ENCODE measurements at regions not wholly inside any gene's neighbourhood (a gene's known extent, or its start where the extent isn't known, plus 50 kb on each side); places are given as distances from the start of the nearest gene placed in this dataset.

DNA sequence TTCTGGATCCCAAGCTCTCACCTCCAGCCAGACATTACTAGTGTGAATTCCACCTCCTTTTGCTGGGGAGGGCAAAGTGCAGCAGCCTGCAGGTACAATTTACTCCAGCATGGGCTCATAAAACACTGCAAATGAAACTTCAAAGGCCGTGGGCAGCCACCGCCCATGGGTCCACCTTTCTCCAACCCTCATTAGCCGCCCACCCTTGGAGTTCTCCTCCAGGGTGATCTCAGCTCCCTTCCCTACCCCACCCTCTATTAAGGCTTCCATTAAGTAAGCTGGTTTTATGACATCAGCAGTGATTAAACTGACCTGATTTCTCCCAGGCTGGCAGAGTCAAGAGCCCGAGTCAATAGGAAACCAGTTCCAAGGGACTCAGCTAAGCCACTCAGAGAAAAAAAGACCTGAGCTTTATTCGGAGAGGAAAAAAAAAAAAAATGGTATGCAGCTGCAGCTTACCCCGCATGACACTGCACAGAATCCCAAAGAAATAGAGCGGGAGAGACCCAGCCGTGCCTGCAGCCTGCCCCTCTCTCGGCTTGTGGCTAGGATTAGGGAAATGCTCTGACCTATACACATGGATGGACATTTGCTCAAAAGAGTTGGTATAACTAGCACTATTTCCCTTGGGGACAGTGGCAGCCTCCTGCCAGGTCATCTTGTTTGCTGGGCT lies 319.6 kb downstream of the PTTG2 start:
- Histone ChIP-seq H2BK15ac (ENCODE audit: low read depth, low read length) (no peak overlapping the region), H2AK5ac (ENCODE audit: low read depth, low read length) (no peak overlapping the region), H3K14ac (replicated peaks; ENCODE audit: low read depth, low read length) (no peak overlapping the region), H3K56ac (ENCODE audit: extremely low read depth, insufficient read depth, low read length) (no peak overlapping the region), H3K23ac (ENCODE audit: low read depth, low read length) (no peak overlapping the region), H4K20me1 (ENCODE audit: insufficient read depth, low read length) (no peaks in the 10 kb centered on the region), H2AFZ (replicated peaks; ENCODE audit: low read length, poor library complexity) (no peak overlapping the region), H2BK5ac (ENCODE audit: low read depth, low read length, poor library complexity, severe bottlenecking) (no peak overlapping the region), H3K18ac (ENCODE audit: low read depth, low read length) (no peak overlapping the region), H2BK20ac (ENCODE audit: low read depth, low read length) (no peak overlapping the region), H4K5ac (ENCODE audit: low read depth, low read length) (no peak overlapping the region), H2BK120ac (ENCODE audit: low read depth, low read length) (no peak overlapping the region), H2AK9ac (replicated peaks; ENCODE audit: low read depth, low read length, poor library complexity) (no peak overlapping the region), H3K36me3 (ENCODE audit: control insufficient read depth, insufficient read depth, low read length) (no peaks in the 10 kb centered on the region), H3K27ac (ENCODE audit: insufficient read depth, low read length) (no peak overlapping the region), H3K9me1 (ENCODE audit: insufficient read depth, low read length) (no peaks in the 10 kb centered on the region), H4K8ac (ENCODE audit: low read depth in 2 of 2, low read length in 2 of 2) (no peak overlapping the region), H4K91ac (ENCODE audit: insufficient read depth, low read depth, low read length) (no peak overlapping the region), H3K4ac (ENCODE audit: low read depth, low read length) (no peak overlapping the region), H3K4me2 (ENCODE audit: low read depth, low read length) (no peak overlapping the region), H3K9ac (ENCODE audit: low read depth, low read length) (no peak overlapping the region), H3K4me1 (ENCODE audit: control insufficient read depth, insufficient read depth, low read length) (no peaks in the 10 kb centered on the region), H3K79me1 (ENCODE audit: low read depth in 1 of 2, low read length in 2 of 2) (no peaks in the 10 kb centered on the region), H3K4me3 (ENCODE audit: insufficient read depth, low read depth, low read length) (no peak overlapping the region), H3K9me3 (ENCODE audit: control insufficient read depth, insufficient read depth, low read length) (no peaks in the 10 kb centered on the region), H3K27me3 (ENCODE audit: control insufficient read depth, insufficient read depth, low read length) (peaks cover 2% of the 10 kb centered on the region; the same call in 1 of the 2 replicates)
- TF ChIP-seq NFE2L2 (IDR thresholded peaks at IDR 0.05; ENCODE audit: low read depth, low read length) (no peak), FOS (IDR thresholded peaks at IDR 0.05; ENCODE audit: low read depth, low read length) (no peak), SMC3 (IDR thresholded peaks at IDR 0.05; ENCODE audit: low read depth, low read length) (no peak), CHD1 (IDR thresholded peaks at IDR 0.05; ENCODE audit: low read depth, low read length) (no peak), RAD21 (IDR thresholded peaks at IDR 0.05; ENCODE audit: low read length) (no peak), CEBPB (IDR thresholded peaks at IDR 0.05; ENCODE audit: low read depth, low read length) (no peak), BHLHE40 (IDR thresholded peaks at IDR 0.05; ENCODE audit: low read depth, low read length) (no peak), POLR2A (IDR thresholded peaks at IDR 0.05; ENCODE audit: low read depth, low read length) (no peak), MXI1 (IDR thresholded peaks at IDR 0.05; ENCODE audit: borderline replicate concordance, low read depth, low read length) (no peak)
- TF ChIP-seq, protein P1, sequence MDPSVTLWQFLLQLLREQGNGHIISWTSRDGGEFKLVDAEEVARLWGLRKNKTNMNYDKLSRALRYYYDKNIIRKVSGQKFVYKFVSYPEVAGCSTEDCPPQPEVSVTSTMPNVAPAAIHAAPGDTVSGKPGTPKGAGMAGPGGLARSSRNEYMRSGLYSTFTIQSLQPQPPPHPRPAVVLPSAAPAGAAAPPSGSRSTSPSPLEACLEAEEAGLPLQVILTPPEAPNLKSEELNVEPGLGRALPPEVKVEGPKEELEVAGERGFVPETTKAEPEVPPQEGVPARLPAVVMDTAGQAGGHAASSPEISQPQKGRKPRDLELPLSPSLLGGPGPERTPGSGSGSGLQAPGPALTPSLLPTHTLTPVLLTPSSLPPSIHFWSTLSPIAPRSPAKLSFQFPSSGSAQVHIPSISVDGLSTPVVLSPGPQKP (IDR thresholded peaks at IDR 0.05; ENCODE audit: borderline replicate concordance, low read depth, low read length) = no peak
- TF ChIP-seq, protein P2, sequence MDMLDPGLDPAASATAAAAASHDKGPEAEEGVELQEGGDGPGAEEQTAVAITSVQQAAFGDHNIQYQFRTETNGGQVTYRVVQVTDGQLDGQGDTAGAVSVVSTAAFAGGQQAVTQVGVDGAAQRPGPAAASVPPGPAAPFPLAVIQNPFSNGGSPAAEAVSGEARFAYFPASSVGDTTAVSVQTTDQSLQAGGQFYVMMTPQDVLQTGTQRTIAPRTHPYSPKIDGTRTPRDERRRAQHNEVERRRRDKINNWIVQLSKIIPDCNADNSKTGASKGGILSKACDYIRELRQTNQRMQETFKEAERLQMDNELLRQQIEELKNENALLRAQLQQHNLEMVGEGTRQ (IDR thresholded peaks at IDR 0.05; ENCODE audit: low read depth, low read length) = no peak
- TF ChIP-seq, protein P3, sequence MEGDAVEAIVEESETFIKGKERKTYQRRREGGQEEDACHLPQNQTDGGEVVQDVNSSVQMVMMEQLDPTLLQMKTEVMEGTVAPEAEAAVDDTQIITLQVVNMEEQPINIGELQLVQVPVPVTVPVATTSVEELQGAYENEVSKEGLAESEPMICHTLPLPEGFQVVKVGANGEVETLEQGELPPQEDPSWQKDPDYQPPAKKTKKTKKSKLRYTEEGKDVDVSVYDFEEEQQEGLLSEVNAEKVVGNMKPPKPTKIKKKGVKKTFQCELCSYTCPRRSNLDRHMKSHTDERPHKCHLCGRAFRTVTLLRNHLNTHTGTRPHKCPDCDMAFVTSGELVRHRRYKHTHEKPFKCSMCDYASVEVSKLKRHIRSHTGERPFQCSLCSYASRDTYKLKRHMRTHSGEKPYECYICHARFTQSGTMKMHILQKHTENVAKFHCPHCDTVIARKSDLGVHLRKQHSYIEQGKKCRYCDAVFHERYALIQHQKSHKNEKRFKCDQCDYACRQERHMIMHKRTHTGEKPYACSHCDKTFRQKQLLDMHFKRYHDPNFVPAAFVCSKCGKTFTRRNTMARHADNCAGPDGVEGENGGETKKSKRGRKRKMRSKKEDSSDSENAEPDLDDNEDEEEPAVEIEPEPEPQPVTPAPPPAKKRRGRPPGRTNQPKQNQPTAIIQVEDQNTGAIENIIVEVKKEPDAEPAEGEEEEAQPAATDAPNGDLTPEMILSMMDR (conservative IDR thresholded peaks at IDR 0.05; ENCODE audit: low read depth, low read length) = no peak
- BruUV-seq (replicated peaks) = no TSS peak
- 76% methylated on average over 4 of the region's 9 CpGs; no CpG with 5 or more reads in 1 of the 2 experiments for WGBS, 2 experiments (ENCODE audit: extremely low coverage in 2 of 2, insufficient read length in 1 of 2)
- DNase-seq = no peak
- POLR2A ChIA-PET (ENCODE audit: unreplicated experiment) = no interaction called here
- in situ Hi-C loops (cut with MboI; ENCODE audit: low sequenced_read_pairs) = no loop called here
- dilution Hi-C loops (cut with HindIII; ENCODE audit: low sequenced_read_pairs, unreplicated experiment) = no loop called here
- intact Hi-C loops (cut with micrococcal nuclease) = no loop called here
- no peak for ATAC-seq (ENCODE audit: low read depth)
- CTCF ChIA-PET = no interaction called here

Data from IMR-90 (cell line).